ENCODE measurements at regions not wholly inside any gene's neighbourhood (a gene's known extent, or its start where the extent isn't known, plus 50 kb on each side); places are given as distances from the start of the nearest gene placed in this dataset.

GRCh38 chr10:84822931-84823630, 494.7 kb downstream of the CCSER2 start:
- Histone ChIP-seq H3K9me3 (ENCODE audit: control insufficient read depth, insufficient read depth, low read depth, low read length) (no peaks in the 10 kb centered on the region), H3K4me1 (ENCODE audit: control insufficient read depth, insufficient read depth, low read length) (peaks cover 2% of the 10 kb centered on the region; the same call in 1 of the 2 replicates), H3K4me3 (ENCODE audit: low read depth, low read length) (no peak overlapping the region), H3K36me3 (ENCODE audit: control insufficient read depth in 2 of 2, insufficient read depth in 1 of 2, low read length in 2 of 2) (no peaks in the 10 kb centered on the region), H3K27ac (ENCODE audit: extremely low read depth, low read depth, low read length) (no peak overlapping the region)
- ChIA-PET POLR2A (no interaction called here), CTCF (no interaction called here)
- TF ChIP-seq ZSCAN30 (tag by site-specific recombination; IDR thresholded peaks at IDR 0.05) (no peak), ZNF114 (tag by site-specific recombination; IDR thresholded peaks at IDR 0.05) (no peak), ZNF785 (tag by site-specific recombination; IDR thresholded peaks at IDR 0.05) (no peak), ZEB2 (tag by site-specific recombination; IDR thresholded peaks at IDR 0.05) (no peak)

DNA sequence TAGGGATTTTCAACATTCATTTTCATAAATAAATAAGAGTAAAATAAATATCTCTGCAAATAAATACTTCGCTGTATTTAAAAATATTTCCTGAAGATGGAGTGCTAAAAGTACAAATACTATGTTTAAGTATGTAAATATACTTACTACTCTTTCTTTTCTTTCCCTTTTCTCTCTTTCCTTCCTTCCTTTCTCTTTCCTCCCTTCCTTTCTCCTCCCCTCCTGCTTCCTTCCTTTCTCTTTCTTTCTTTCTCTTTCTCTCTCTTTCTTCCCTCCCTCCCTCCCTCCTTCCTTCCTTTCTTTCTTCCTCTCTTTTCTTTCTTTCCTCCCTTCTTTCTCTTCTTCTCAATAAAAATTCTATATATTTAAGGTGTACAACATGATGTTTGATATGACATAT, 496.1 kb downstream of the CCSER2 start:
- CTCF ChIA-PET: no interaction called here
- POLR2A ChIA-PET: no interaction called here
- no peaks in the 10 kb centered on the region for H3K4me1 ChIP-seq (ENCODE audit: control insufficient read depth, insufficient read depth, low read length)
- H3K36me3 ChIP-seq (ENCODE audit: control insufficient read depth in 2 of 2, insufficient read depth in 1 of 2, low read length in 2 of 2): no peaks in the 10 kb centered on the region
- no peak for TF ChIP-seq ZNF148 (tag by site-specific recombination; IDR thresholded peaks at IDR 0.05; ENCODE audit: borderline replicate concordance)
- no peak for TF ChIP-seq ZNF248 (tag by site-specific recombination; IDR thresholded peaks at IDR 0.05)
- TF ChIP-seq ZNF571 (tag by site-specific recombination; IDR thresholded peaks at IDR 0.05): no peak
- no peak for TF ChIP-seq ZNF133 (tag by site-specific recombination; IDR thresholded peaks at IDR 0.05)
- TF ChIP-seq ZNF366 (tag by site-specific recombination; conservative IDR thresholded peaks at IDR 0.05): peak; percentile 51; the same call in 1 of the 2 replicates
- TF ChIP-seq, protein P1, sequence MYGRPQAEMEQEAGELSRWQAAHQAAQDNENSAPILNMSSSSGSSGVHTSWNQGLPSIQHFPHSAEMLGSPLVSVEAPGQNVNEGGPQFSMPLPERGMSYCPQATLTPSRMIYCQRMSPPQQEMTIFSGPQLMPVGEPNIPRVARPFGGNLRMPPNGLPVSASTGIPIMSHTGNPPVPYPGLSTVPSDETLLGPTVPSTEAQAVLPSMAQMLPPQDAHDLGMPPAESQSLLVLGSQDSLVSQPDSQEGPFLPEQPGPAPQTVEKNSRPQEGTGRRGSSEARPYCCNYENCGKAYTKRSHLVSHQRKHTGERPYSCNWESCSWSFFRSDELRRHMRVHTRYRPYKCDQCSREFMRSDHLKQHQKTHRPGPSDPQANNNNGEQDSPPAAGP (tag by site-specific recombination; IDR thresholded peaks at IDR 0.05): no peak
- no peak for TF ChIP-seq ZNF433 (tag by site-specific recombination; IDR thresholded peaks at IDR 0.05; ENCODE audit: low read depth)
- TF ChIP-seq ZBTB7A (tag by site-specific recombination; IDR thresholded peaks at IDR 0.05; ENCODE audit: low read depth): no peak
- TF ChIP-seq ZNF335 (tag by site-specific recombination; conservative IDR thresholded peaks at IDR 0.05): no peak
- peak; percentile 80 for TF ChIP-seq PRDM1 (tag by site-specific recombination; IDR thresholded peaks at IDR 0.05)
- no peak for TF ChIP-seq ZNF561 (tag by site-specific recombination; IDR thresholded peaks at IDR 0.05; ENCODE audit: borderline replicate concordance)
- no peak for TF ChIP-seq IKZF3 (tag by site-specific recombination; IDR thresholded peaks at IDR 0.05)
- TF ChIP-seq ZNF707 (tag by site-specific recombination; IDR thresholded peaks at IDR 0.05): no peak
- TF ChIP-seq ZNF704 (tag by site-specific recombination; IDR thresholded peaks at IDR 0.05): no peak
- no peak for TF ChIP-seq ZBTB44 (tag by site-specific recombination; IDR thresholded peaks at IDR 0.05)
- TF ChIP-seq KLF8 (tag by site-specific recombination; IDR thresholded peaks at IDR 0.05): no peak
- TF ChIP-seq ZNF521 (tag by site-specific recombination; IDR thresholded peaks at IDR 0.05): no peak
- no peak overlapping the region for H3K4me3 ChIP-seq (ENCODE audit: low read depth, low read length)
- no peaks in the 10 kb centered on the region for H3K9me3 ChIP-seq (ENCODE audit: control insufficient read depth, insufficient read depth, low read depth, low read length)
- no peak overlapping the region for H3K27ac ChIP-seq (ENCODE audit: extremely low read depth, low read depth, low read length)
